PC-3 (cell line): ENCODE measurements at regions not wholly inside any gene's neighbourhood (a gene's known extent, or its start where the extent isn't known, plus 50 kb on each side); places are given as distances from the start of the nearest gene placed in this dataset.

Source experiments
- ATAC-seq: fragments of 200-7000 bp; cut with Tn5 transposase; 2 replicates; pipeline ENCODE4 v1.9.1; 2020; ENCODE audit warnings: mild to moderate bottlenecking, moderate library complexity
- BruUV-seq: library from RNA; stranded (reverse); fragments of 400-500 nt; replicated peaks from 2 replicates; lab custom pipeline; 2021; lab: Mats Ljungman, UMichigan
- CTCF ChIA-PET: fragments of 300-600 bp; sonication (Branson Sonifier 250); formaldehyde crosslinking; loops from one replicate; lab custom pipeline; 2022; ENCODE audit warnings: antibody characterized with exemption; lab: Charles Lee
- POLR2A ChIA-PET: fragments of 300-600 bp; sonication (Branson Sonifier 250); formaldehyde crosslinking; loops from one replicate; lab custom pipeline; 2022; ENCODE audit warnings: antibody characterized with exemption; ENCODE audit not compliant: unreplicated experiment; lab: Charles Lee
- DNase-seq: peaks from one replicate; pipeline ENCODE4 v3.0.0-alpha.2; 2015
- H2AFZ ChIP-seq: fragments of 300-600 bp; sonication (generic); 2 replicates; pipeline ENCODE4 v1.6.0; 2016; ENCODE audit warnings: antibody characterized with exemption, low read length
- H3F3A ChIP-seq: fragments of 300-600 bp; sonication (generic); one replicate; pipeline ENCODE4 v1.6.0; 2017; ENCODE audit warnings: antibody characterized with exemption, low read length, control low read depth, mild to moderate bottlenecking; ENCODE audit not compliant: unreplicated experiment
- H3K27ac ChIP-seq: fragments of 300-600 bp; sonication (generic); 2 replicates; pipeline ENCODE4 v1.5.1; 2016; ENCODE audit warnings: mild to moderate bottlenecking, low read length
- H3K27me3 ChIP-seq: fragments of 300-600 bp; sonication (generic); 2 replicates; pipeline ENCODE4 v1.6.1; 2016; ENCODE audit warnings: low read length, mixed read lengths
- H3K36me3 ChIP-seq: fragments of 300-600 bp; sonication (generic); 2 replicates; pipeline ENCODE4 v1.6.1; 2016; ENCODE audit warnings: low read depth, mixed run types, low read length, mixed read lengths
- H3K4me1 ChIP-seq: fragments of 300-600 bp; sonication (generic); 2 replicates; pipeline ENCODE4 v1.5.1; 2016; ENCODE audit warnings: low read length; ENCODE audit not compliant: insufficient read depth
- H3K4me2 ChIP-seq: fragments of 300-600 bp; sonication (generic); 2 replicates; pipeline ENCODE4 v1.6.0; 2016; ENCODE audit warnings: low read length
- H3K4me3 ChIP-seq: fragments of 300-600 bp; sonication (generic); 2 replicates; pipeline ENCODE4 v1.5.1; 2016; ENCODE audit warnings: mild to moderate bottlenecking, low read length, mixed read lengths
- H3K79me2 ChIP-seq: fragments of 300-600 bp; sonication (generic); 2 replicates; pipeline ENCODE4 v1.6.1; 2017; ENCODE audit warnings: low read length, mixed read lengths
- H3K9ac ChIP-seq: fragments of 300-600 bp; sonication (generic); 2 replicates; pipeline ENCODE4 v1.6.0; 2016; ENCODE audit warnings: mild to moderate bottlenecking, low read length
- H3K9me2 ChIP-seq: fragments of 300-600 bp; sonication (generic); replicated peaks from 2 replicates; pipeline ENCODE4 v1.6.1; 2016; ENCODE audit warnings: mixed run types, low read length, mixed read lengths
- H3K9me3 ChIP-seq: fragments of 300-600 bp; sonication (generic); 2 replicates; pipeline ENCODE4 v1.6.1; 2016; ENCODE audit warnings: low read length, mixed read lengths
- H4K20me1 ChIP-seq: fragments of 300-600 bp; sonication (generic); 2 replicates; pipeline ENCODE4 v1.6.1; 2016; ENCODE audit warnings: low read length, mixed read lengths
- CTCF ChIP-seq: fragments of 300-600 bp; sonication (generic); conservative IDR thresholded peaks from 2 replicates; pipeline ENCODE4 v1.5.1; 2017; ENCODE audit warnings: antibody characterized with exemption, low read depth, mild to moderate bottlenecking, low read length
- EZH2 ChIP-seq: fragments of 300-600 bp; sonication (generic); IDR thresholded peaks from one replicate; pipeline ENCODE4 v1.6.1; 2017; ENCODE audit warnings: antibody characterized with exemption, mild to moderate bottlenecking, low read length; ENCODE audit not compliant: unreplicated experiment
- EZH2phosphoT487 ChIP-seq: fragments of 300-600 bp; sonication (generic); IDR thresholded peaks from 2 replicates; pipeline ENCODE4 v1.6.1; 2018; ENCODE audit warnings: mild to moderate bottlenecking, antibody characterized with exemption, low read length, borderline replicate concordance
- intact Hi-C: fragments of 100-400 bp; cut with micrococcal nuclease; formaldehyde crosslinking; loops from 2 replicates; pipeline ENCODE4 v1.9.0; 2023

DNA sequence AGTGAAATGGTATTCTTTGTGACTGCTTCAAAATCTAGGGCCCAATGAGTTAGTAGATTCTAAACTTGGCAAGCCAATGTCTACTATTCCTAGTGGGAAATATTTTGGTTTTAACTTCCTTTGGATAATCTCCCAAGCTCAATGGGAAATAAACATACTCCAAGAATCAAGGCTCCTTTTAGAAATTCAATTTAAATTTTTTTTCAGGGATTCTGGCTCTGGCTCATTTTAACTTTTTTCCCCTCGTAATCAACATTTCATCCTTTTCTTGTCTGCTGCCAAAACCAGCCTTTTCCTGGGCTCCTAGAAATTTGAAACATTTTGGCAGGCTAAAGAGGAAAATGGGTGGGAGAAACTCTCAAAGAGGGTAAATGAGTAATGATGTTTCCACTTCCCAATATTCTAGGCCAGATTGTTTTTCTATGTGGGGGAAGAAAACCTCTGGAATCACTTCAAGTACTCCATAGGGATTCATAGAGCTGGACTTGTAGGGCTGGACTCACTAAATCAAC is 85.6 kb upstream of the AGR3 start:
- no TSS peak for BruUV-seq
- Histone ChIP-seq H3F3A (no peaks in the 10 kb centered on the region), H3K27me3 (no peaks in the 10 kb centered on the region), H3K4me3 (no peak overlapping the region), H3K4me1 (peaks cover 4% of the 10 kb centered on the region; the same call in 1 of the 2 replicates), H2AFZ (no peak overlapping the region), H3K79me2 (no peaks in the 10 kb centered on the region), H4K20me1 (no peaks in the 10 kb centered on the region), H3K36me3 (no peaks in the 10 kb centered on the region), H3K9me2 (no peaks in the 10 kb centered on the region), H3K27ac (no peak overlapping the region), H3K9me3 (no peaks in the 10 kb centered on the region), H3K9ac (no peak overlapping the region), H3K4me2 (no peak overlapping the region)
- intact Hi-C loops: no loop called here
- ChIA-PET POLR2A (no interaction called here), CTCF (no interaction called here)
- no peak for TF ChIP-seq EZH2phosphoT487
- no peak for TF ChIP-seq EZH2
- TF ChIP-seq CTCF: no peak
- ATAC-seq (no peak), DNase-seq (no peak)

DNA sequence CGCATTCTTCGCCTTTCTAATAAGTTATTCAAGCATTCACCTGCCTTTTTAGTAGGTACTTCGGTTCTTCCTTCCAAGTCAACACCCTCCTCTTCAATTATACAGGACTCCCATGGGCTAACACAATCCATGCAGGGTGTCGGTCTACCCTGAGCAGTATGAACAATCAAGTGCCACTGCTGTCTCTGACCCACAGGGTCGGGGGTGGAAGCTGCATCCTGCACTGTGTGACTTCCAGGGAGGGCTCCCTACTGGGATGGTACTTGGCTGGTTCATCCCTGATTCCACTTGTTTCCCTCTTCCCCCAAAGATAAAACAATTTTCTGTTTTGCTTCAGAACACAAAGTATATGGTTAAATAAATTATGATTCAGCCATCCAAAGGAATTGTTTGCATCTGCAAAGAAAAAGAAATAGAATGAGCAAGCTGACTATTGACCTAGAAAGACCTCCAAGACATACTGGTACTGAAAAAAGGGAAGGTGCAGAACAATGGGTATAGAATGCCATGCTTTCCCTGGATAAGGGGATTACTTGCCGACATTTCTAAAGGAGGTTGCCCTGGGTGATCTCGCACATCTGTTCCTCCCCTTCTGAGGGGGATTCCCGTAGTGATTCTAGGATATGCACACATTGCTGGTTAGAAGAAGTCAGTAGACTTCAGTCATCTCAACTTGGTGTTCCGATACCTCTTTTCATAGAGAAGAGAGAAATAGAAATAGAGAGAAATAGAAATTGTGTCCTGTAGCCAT is 89.1 kb upstream of the AGR3 start:
- POLR2A ChIA-PET: no interaction called here

More for the DNA sequence above, 89.1 kb upstream of the AGR3 start:
- no peak overlapping the region for H2AFZ ChIP-seq
- H3K9me3 ChIP-seq: no peaks in the 10 kb centered on the region
- H3K4me3 ChIP-seq: no peak overlapping the region
- H3F3A ChIP-seq: no peaks in the 10 kb centered on the region
- H4K20me1 ChIP-seq: no peaks in the 10 kb centered on the region
- no TSS peak for BruUV-seq
- no peak overlapping the region for H3K4me2 ChIP-seq
- CTCF ChIA-PET: no interaction called here
- DNase-seq (no peak), ATAC-seq (no peak)
- intact Hi-C loops: no loop called here
- no peaks in the 10 kb centered on the region for H3K9me2 ChIP-seq
- no peaks in the 10 kb centered on the region for H3K79me2 ChIP-seq
- TF ChIP-seq EZH2: no peak
- TF ChIP-seq EZH2phosphoT487: no peak
- TF ChIP-seq CTCF: no peak
- no peak overlapping the region for H3K27ac ChIP-seq
- no peak overlapping the region for H3K9ac ChIP-seq
- no peaks in the 10 kb centered on the region for H3K27me3 ChIP-seq
- no peaks in the 10 kb centered on the region for H3K36me3 ChIP-seq
- H3K4me1 ChIP-seq: peaks cover 4% of the 10 kb centered on the region; the same call in 1 of the 2 replicates
